Keratinocyte (primary cell): ENCODE measurements at regions not wholly inside any gene's neighbourhood (a gene's known extent, or its start where the extent isn't known, plus 50 kb on each side); places are given as distances from the start of the nearest gene placed in this dataset.

ENCODE experiments used
- DNase-seq: peaks from one replicate; pipeline ENCODE4 v3.0.0-alpha.2; 2011; ENCODE audit warnings: low read depth, missing footprints, low spot score
- FAIRE-seq: peaks from 2 replicates; lab custom pipeline; 2011; peaks lifted over from hg19 to GRCh38; lab: Jason Lieb, UNC
- H2AFZ ChIP-seq: 2 replicates; pipeline ENCODE4 v1.6.0; 2012; ENCODE audit warnings: low read length, control low read depth, inconsistent platforms; ENCODE audit not compliant: control insufficient read depth
- H3K27ac ChIP-seq: 2 replicates; pipeline ENCODE4 v1.5.1; 2011; ENCODE audit warnings: low read length; ENCODE audit not compliant: control insufficient read depth, insufficient read depth
- H3K27me3 ChIP-seq: 3 replicates; pipeline ENCODE4 v1.6.0; 2011; ENCODE audit warnings: low read length; ENCODE audit not compliant: control insufficient read depth, insufficient read depth; ENCODE audit errors: extremely low read depth
- H3K36me3 ChIP-seq, 2 experiments: 2 replicates in 1 of 2; 3 replicates in 1 of 2; pipeline ENCODE4 v1.5.1; 2011; ENCODE audit warnings: low read length in 2 of 2, mild to moderate bottlenecking in 1 of 2; ENCODE audit not compliant: control insufficient read depth in 2 of 2, insufficient read depth in 2 of 2; ENCODE audit errors: extremely low read depth in 1 of 2
- H3K4me1 ChIP-seq: 3 replicates; pipeline ENCODE4 v1.5.1; 2011; ENCODE audit warnings: low read length; ENCODE audit not compliant: control insufficient read depth, insufficient read depth; ENCODE audit errors: extremely low read depth
- H3K4me2 ChIP-seq: 3 replicates; pipeline ENCODE4 v1.6.0; 2011; ENCODE audit warnings: low read depth, low read length; ENCODE audit not compliant: control insufficient read depth, insufficient read depth; ENCODE audit errors: extremely low read depth
- H3K4me3 ChIP-seq, 3 experiments: fragments of 200-600 bp in 1 of 3; sonication (generic) in 1 of 3; 2 replicates in 2 of 3; 3 replicates in 1 of 3; pipeline ENCODE4 v1.5.1; 2011 to 2016; ENCODE audit warnings: low read length in 3 of 3, mild to moderate bottlenecking in 3 of 3, control low read depth in 2 of 3, inconsistent platforms in 1 of 3, low read depth in 1 of 3, mixed read lengths in 1 of 3, mixed run types in 1 of 3, moderate library complexity in 1 of 3; ENCODE audit not compliant: control insufficient read depth in 2 of 3, insufficient read depth in 2 of 3; ENCODE audit errors: extremely low read depth in 1 of 3
- H3K79me2 ChIP-seq: 2 replicates; pipeline ENCODE4 v1.6.0; 2012; ENCODE audit warnings: low read length; ENCODE audit not compliant: control insufficient read depth, insufficient read depth
- H3K9ac ChIP-seq: 3 replicates; pipeline ENCODE4 v1.6.0; 2011; ENCODE audit warnings: low read length; ENCODE audit not compliant: control insufficient read depth, insufficient read depth; ENCODE audit errors: extremely low read depth
- H3K9me1 ChIP-seq: 3 replicates; pipeline ENCODE4 v1.6.0; 2011; ENCODE audit warnings: low read length; ENCODE audit not compliant: control insufficient read depth, insufficient read depth; ENCODE audit errors: extremely low read depth
- H3K9me3 ChIP-seq: 2 replicates; pipeline ENCODE4 v1.5.1; 2012; ENCODE audit warnings: low read depth, low read length; ENCODE audit not compliant: control insufficient read depth
- H4K20me1 ChIP-seq: 3 replicates; pipeline ENCODE4 v1.6.0; 2011; ENCODE audit warnings: low read length; ENCODE audit not compliant: control insufficient read depth, insufficient read depth; ENCODE audit errors: extremely low read depth
- EZH2 ChIP-seq: IDR thresholded peaks from one replicate; pipeline ENCODE4 v1.6.1; 2012; ENCODE audit warnings: inconsistent platforms, mild to moderate bottlenecking, low read length, moderate library complexity
- dilution Hi-C: fragments of 300-500 bp; cut with MboI; formaldehyde crosslinking; loops from one replicate; pipeline ENCODE4 v1.7.0; 2020; ENCODE audit warnings: low sequenced_read_pairs; ENCODE audit not compliant: extremely low pct_ligation_motif_present
- TF ChIP-seq, protein P1 (sequence below), 3 experiments: IDR thresholded peaks in 1 of 3; conservative IDR thresholded peaks in 1 of 3; optimal IDR thresholded peaks in 1 of 3; 2 replicates in 2 of 3; 3 replicates in 1 of 3; pipeline versions ENCODE3 to v1.5.1; 2011; ENCODE audit warnings: low read length in 3 of 3, mild to moderate bottlenecking in 3 of 3, moderate library complexity in 2 of 3, control low read depth in 1 of 3, inconsistent platforms in 1 of 3; ENCODE audit not compliant: insufficient read depth in 2 of 3; ENCODE audit errors: extremely low read depth in 1 of 3

DNA sequence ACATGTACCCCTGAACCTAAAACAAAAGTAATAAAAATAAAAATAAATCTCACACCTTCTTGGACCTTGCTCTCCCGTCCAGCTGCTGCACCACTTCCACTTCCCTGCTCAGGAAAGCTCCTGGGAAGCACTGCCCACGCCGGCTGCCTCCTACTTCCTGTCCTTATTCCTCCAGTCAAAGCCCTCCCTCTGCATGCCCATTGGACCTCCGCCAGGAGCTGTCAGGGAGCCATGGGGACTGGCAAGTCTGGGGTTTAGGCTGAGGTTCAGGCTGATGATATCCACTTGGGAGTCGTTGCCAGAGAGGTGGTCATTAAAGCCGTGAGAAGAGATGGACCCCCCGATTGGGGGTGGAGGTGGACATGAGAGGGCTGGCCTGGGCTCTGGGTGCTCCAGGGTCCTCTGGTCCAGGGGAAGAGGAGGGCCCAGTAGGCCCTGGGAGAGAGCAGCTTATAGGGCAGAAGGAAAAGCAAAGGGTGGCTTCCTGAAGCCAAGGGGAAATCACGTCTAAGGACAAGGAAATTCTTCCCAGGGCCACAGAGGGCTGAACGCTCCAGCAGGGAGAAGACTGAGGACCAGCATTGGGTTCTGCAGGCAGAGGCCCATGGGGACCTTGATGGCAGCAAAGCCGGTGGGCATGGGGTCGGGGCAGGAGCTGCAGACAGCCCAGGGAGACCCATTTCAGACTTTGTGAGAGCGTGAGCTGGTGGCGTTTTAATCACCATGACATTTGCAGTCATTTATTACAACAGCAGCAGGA is 78.7 kb downstream of the FZD10 start:
- Histone ChIP-seq H3K79me2 (no peaks in the 10 kb centered on the region), H3K4me2 (no peak overlapping the region), H3K27ac (no peak overlapping the region), H3K9ac (no peak overlapping the region), H3K9me1 (no peaks in the 10 kb centered on the region), H3K27me3 (no peaks in the 10 kb centered on the region), H3K4me1 (no peaks in the 10 kb centered on the region), H3K36me3 (no peaks in the 10 kb centered on the region), H3K9me3 (no peaks in the 10 kb centered on the region), H4K20me1 (no peaks in the 10 kb centered on the region), H2AFZ (no peak overlapping the region), H3K4me3 (no peak overlapping the region)
- FAIRE-seq (no peak), DNase-seq (no peak)
- TF ChIP-seq EZH2, result no peak
- TF ChIP-seq, protein P1, sequence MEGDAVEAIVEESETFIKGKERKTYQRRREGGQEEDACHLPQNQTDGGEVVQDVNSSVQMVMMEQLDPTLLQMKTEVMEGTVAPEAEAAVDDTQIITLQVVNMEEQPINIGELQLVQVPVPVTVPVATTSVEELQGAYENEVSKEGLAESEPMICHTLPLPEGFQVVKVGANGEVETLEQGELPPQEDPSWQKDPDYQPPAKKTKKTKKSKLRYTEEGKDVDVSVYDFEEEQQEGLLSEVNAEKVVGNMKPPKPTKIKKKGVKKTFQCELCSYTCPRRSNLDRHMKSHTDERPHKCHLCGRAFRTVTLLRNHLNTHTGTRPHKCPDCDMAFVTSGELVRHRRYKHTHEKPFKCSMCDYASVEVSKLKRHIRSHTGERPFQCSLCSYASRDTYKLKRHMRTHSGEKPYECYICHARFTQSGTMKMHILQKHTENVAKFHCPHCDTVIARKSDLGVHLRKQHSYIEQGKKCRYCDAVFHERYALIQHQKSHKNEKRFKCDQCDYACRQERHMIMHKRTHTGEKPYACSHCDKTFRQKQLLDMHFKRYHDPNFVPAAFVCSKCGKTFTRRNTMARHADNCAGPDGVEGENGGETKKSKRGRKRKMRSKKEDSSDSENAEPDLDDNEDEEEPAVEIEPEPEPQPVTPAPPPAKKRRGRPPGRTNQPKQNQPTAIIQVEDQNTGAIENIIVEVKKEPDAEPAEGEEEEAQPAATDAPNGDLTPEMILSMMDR (optimal IDR thresholded peaks at IDR 0.05 in 1 of 3, IDR thresholded peaks at IDR 0.05 in 1 of 3, conservative IDR thresholded peaks at IDR 0.05 in 1 of 3; ENCODE audit: extremely low read depth in 1 of 3, insufficient read depth in 2 of 3, low read length in 3 of 3), result no peak
- dilution Hi-C loops, result no loop called here

DNA sequence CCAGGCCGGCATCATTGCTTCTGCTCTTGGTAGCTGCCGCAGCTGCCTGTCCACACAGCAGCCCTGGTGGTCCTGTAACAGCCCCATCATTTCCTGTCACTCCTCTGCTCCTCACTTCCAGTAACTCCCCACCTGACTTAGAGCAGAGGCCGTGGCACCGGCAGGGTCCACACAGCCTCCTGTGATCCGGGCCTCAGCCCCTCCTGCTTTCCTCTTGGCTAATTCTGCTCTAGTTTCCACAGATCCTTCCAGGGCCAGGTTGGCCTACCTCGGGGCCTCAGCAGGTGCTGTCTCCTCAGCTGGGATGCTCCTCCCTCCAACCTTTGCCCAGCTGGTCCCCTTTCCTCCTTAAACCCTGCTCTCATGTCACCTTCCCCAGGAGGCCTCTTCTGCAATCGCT is 80.2 kb downstream of the FZD10 start:
- peaks cover 2% of the 10 kb centered on the region for H3K4me1 ChIP-seq
- no peaks in the 10 kb centered on the region for H3K27me3 ChIP-seq
- no peaks in the 10 kb centered on the region for H4K20me1 ChIP-seq
- H3K4me2 ChIP-seq, result no peak overlapping the region
- no peak overlapping the region for H3K4me3 ChIP-seq
- TF ChIP-seq, protein P1 (optimal IDR thresholded peaks at IDR 0.05 in 1 of 3, IDR thresholded peaks at IDR 0.05 in 1 of 3, conservative IDR thresholded peaks at IDR 0.05 in 1 of 3; ENCODE audit: extremely low read depth in 1 of 3, insufficient read depth in 2 of 3, low read length in 3 of 3), result no peak
- TF ChIP-seq EZH2, result no peak
- no peaks in the 10 kb centered on the region for H3K9me3 ChIP-seq
- DNase-seq, result no peak
- H3K36me3 ChIP-seq, result no peaks in the 10 kb centered on the region
- H3K27ac ChIP-seq, result no peak overlapping the region
- H2AFZ ChIP-seq, result no peak overlapping the region
- no peaks in the 10 kb centered on the region for H3K9me1 ChIP-seq
- H3K79me2 ChIP-seq, result no peaks in the 10 kb centered on the region
- FAIRE-seq, result no peak
- H3K9ac ChIP-seq, result no peak overlapping the region
- dilution Hi-C loops, result no loop called here
